SIG-M5 treated with dmso at 0.1 percent for 504 hours (cell line): ENCODE measurements at regions not wholly inside any gene's neighbourhood (a gene's known extent, or its start where the extent isn't known, plus 50 kb on each side); places are given as distances from the start of the nearest gene placed in this dataset.
"Not testable (repeated sequence)": the region's sequence is repeated elsewhere in the genome, so short reads cannot be mapped to it uniquely, and the experiment has no call there.

Experiments
- DNase-seq: peaks from one replicate; lab custom pipeline; 2025; ENCODE audit not compliant: unreplicated experiment; lab: John Stamatoyannopoulos, UW

- DNase-seq, result not testable (repeated sequence)
These were observed 166.8 kb upstream of the TMCC3 start for GRCh38 chr12:94817201-94817600.

DNA sequence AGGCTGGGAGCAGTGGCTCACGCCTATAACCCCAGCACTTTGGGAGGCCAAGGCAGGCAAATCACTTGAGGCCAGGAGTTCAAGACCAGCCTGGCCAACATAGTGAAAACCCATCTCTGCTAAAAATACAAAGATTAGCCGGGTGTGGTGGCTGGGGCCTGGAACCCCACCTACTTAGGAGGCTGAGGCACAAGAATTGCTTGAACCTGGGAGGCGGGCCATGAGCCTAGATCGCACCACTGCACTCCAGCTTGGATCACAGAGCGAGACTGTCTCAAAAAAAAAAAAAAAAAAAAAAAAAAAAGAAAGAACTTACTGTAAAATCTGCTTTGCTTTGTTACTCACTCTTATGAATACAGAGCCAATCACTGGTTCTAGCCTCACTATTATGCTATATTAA lies 166.4 kb upstream of the TMCC3 start:
- DNase-seq, result not testable (repeated sequence)

- DNase-seq, result no peak
These were observed 165.6 kb upstream of the TMCC3 start for GRCh38 chr12:94815958-94816357.

DNA sequence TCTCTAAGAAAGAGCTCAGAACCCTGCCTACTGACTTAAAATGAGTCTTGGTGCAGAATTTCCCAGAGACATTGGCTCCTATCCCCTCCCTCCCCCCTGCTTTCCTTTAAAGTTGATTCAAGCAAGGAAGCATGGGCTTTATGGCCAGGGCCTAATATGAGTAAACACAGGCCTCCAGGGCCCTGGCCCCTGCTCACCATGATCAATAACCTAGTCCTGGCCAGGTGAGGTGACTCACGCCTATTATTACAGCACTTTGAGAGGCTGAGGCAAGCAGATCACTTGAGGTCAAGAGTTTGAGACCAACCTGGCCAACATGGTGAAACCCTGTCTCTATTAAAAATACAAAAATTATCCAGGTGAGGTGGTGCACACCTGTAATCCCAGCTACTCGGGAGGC lies 165.1 kb upstream of the TMCC3 start:
- DNase-seq, result no peak

GRCh38 chr12:94813314-94813713 lies 163.0 kb upstream of the TMCC3 start:
- DNase-seq, result peak; percentile 32

DNA sequence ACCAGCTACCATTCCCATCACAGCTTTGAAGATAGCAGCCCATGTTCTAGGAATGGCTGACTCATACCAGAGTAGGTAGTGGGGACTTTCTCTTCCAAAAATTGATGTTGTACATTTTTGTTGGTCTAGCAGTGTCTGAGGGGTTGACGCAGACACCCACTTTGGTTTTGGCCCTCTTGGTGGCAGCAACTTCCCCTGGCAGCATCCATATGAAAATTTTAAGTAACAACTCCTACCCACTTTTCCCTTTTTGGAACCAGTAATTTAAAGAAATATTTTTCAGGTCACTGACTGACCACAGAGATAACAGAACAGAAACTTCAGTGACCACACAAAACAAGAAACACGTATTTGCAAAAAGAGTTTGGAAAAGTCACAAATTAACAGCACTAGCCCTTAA lies 162.0 kb upstream of the TMCC3 start:
- DNase-seq, result no peak

DNA sequence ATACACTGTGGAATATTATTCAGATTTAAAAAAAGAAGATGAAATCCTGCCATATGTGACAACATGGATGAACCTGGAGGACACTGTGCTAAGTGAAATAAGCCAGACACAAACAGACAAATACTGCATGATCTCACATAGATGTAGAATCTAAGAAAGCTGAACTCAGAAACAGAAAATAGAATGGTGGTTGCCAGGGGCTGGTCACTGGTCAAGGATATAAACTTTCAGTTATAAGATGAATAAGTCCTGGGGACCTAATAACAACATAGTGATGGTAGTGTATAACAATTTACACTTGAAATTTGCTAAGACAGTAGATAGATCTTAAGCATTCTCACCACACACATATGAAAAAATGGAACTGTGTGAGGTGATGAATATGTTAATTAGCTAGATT lies 161.3 kb upstream of the TMCC3 start:
- DNase-seq, result no peak

GRCh38 chr12:94807951-94808350 lies 157.6 kb upstream of the TMCC3 start:
- no peak for DNase-seq

- DNase-seq, result no peak
These were observed 156.3 kb upstream of the TMCC3 start for GRCh38 chr12:94806617-94807016.

- DNase-seq, result peak; percentile 59
These were observed 155.6 kb upstream of the TMCC3 start for GRCh38 chr12:94805749-94806529.

DNA sequence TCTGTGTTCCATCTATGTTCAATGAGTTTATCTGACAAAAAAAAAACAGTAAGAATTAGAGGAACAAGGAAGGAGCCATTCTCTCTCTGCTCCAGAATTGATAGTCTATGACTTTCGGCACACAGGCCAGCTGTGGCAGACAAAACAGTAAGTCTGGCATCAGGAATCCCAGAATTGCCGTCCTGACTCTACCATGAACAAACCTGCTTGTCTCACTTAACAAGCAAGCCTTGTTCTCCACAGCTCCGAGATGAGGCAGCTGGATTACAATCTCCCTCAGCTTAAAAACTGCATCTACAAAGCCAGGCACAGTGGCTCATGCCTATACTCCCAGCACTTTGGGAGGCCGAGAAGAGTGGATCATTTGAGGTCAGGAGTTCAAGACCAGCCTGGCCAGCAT lies 153.6 kb upstream of the TMCC3 start:
- no peak for DNase-seq

- no peak for DNase-seq
These were observed 152.4 kb upstream of the TMCC3 start for GRCh38 chr12:94802796-94803195.

- no peak for DNase-seq
These were observed 151.4 kb upstream of the TMCC3 start for GRCh38 chr12:94801745-94802144.

DNA sequence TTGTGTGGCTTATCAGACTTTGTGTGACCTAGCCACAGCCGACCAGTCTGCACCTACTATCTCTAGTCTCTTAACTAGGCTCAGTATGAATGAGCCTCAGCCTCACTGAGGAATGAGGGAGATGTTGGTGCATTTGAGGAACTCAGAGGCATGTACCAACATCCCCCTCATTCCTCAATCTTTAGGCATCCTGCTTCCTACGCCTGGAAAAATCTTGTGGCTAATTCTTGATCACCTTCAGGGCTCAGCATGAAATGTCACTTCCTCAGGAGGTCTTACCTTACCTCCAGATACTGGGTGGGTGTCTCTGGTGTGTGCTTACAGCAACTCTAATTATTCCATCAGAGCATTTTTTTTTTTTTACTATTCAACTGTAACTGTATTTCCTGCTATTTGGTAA lies 148.8 kb upstream of the TMCC3 start:
- no peak for DNase-seq

DNA sequence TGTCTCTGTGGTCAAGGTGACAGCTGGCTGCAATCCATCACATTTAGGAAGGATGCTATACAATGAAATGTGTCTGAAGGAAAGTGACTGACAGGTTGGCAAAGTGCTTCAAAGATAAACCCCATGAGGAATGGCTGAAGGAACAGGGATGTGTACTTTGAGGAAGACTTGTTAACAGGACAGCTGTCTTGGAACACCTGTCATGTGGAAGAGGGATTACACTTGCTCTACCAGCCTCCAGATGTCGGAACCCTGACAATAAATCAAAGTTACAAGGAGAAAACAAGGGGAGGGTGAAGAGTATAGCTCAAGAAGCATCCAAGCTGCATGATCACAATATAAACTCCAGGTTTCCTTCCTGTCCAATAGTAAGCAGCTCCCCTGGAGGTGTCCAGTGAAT lies 147.8 kb upstream of the TMCC3 start:
- no peak for DNase-seq

- DNase-seq, result no peak
These were observed 145.2 kb upstream of the TMCC3 start for GRCh38 chr12:94795520-94795919.

DNA sequence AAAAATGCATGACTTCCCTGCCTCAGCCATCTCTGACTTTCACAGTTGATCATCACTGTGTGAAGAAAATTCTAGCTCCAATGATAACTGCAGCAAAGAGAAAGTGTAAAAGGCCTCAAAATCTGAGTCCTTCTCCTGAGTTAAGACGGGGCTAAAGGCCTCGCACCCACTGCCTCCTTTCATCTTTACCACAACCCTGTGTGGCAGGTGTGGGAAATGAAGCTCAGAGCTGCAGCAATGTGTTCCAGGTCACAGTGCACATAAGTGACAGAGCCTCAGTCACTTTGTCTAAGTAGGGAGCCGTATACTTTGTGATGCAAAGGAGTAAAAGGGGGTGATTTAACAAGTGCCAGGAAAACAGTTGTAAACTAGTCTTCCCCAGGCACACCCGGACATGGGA lies 144.7 kb upstream of the TMCC3 start:
- DNase-seq, result no peak

DNA sequence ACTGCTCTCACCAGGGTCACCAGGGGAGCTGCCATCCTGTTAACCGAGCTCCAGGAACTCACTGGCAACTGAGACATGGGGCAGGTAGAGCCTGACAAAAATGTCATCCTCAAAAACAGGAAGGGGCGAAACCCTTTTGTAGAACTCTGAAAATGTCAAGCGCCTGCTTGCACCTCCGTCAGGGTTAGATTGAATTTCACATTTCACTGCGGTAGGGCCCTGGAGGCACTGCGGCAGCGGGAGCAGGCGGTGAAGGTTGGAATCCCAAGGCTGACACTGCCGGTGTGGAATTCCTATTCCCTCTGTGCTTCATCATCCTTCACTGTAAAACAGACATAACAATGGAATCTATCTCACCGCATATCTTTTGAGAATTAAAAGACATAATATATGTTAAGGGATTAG lies 142.8 kb upstream of the TMCC3 start:
- no peak for DNase-seq

GRCh38 chr12:94792693-94793092 lies 142.3 kb upstream of the TMCC3 start:
- DNase-seq, result peak; percentile 93

DNA sequence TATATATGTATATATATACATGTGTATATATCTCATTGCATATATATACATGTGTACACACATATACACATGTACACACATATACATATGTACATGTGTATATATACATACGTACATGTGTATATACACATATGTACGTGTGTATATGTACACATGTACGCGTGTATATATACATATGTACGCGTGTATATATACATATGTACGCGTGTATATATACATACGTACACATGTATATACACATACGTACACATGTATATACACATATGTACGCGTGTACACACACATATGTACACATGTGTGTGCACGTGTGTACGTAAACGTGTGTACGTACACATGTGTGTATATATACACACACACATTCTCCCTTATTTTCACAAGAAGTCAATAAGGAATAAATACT lies 141.6 kb upstream of the TMCC3 start:
- no peak for DNase-seq

GRCh38 chr12:94790825-94791224 lies 140.5 kb upstream of the TMCC3 start:
- no peak for DNase-seq

DNA sequence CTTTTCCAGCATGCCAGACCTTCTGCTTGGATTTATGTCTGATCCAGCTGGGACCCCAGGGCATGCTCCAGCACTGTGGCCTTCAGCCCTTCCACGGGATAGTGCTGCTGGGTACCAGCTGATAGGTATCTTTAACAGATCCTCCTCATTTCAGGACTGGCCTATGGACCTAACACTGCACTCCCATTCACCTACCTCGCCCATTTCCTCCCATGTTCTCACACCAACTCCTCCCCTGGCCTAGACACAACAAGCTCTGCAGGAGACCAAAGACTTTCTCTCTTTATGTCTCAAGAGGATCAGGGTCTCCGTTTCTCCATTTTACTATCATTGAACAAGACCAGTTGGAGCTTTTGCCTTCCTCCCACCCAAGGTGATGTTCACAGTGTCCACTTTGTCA lies 140.0 kb upstream of the TMCC3 start:
- DNase-seq, result no peak

DNA sequence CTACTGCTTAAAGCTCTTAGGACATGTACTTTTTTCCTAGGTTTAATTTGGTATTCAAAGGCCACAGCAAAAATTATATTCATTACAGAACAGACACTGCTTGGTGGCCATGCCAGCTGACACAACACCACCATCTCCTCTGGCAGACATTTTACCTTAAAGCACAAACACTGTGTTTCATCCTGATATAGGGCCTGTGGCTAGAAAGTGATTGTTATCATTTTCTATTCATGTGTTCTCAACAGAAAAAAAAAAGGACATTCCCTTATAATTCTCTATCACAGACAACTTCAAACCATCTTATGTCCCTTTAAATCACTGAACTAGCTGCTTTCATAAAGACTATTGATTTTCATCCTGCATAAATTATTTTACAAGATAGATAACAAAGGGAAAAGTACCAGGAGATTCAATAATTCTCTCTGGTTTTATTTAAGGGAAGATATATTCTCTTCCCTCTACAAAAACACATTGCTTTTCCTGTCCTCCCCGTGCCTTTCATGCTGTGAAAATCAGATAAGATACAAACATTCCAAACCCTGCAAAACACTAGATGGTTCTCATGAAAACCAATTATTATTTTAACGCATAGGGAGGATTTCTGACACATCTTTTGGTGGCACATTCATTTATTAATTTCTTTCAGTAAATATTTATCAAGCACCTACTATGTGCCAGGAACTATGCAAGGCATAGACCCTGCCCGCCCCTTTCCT lies 139.3 kb upstream of the TMCC3 start:
- DNase-seq, result no peak
